MM.1S (cell line): ENCODE measurements at regions not wholly inside any gene's neighbourhood (a gene's known extent, or its start where the extent isn't known, plus 50 kb on each side); places are given as distances from the start of the nearest gene placed in this dataset.

Experiments used
- EZH2 ChIP-seq: fragments of 300-600 bp; sonication (generic); optimal IDR thresholded peaks from 2 replicates; pipeline ENCODE3; 2017; ENCODE audit warnings: low read depth, mild to moderate bottlenecking, antibody characterized with exemption, low read length, mixed read lengths
- TF ChIP-seq, protein P1 (sequence below): fragments of 300-600 bp; sonication (generic); IDR thresholded peaks from 2 replicates; pipeline ENCODE4 v1.5.1; 2016; ENCODE audit warnings: antibody characterized with exemption, low read length, mixed read lengths

DNA sequence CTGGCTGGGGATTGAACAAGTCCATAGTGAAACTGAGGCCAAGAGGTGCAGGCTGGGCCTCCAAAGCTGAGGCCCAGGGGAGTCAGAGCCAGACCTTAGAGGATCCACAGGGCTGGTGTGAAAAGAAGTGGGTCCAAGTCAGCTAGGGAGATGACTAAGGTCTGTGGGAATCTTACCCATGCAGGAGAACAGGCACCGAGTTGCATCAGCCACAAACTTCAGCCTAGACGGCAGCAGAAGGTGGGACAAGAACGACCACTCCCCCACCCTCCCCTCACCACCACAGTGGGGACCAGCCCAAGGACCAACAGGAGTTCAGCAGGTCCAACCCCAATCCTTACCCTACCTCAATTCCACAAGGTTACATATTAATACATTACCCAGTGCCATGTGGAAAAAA, 282.3 kb downstream of the TTLL7 start:
- TF ChIP-seq, protein P1, sequence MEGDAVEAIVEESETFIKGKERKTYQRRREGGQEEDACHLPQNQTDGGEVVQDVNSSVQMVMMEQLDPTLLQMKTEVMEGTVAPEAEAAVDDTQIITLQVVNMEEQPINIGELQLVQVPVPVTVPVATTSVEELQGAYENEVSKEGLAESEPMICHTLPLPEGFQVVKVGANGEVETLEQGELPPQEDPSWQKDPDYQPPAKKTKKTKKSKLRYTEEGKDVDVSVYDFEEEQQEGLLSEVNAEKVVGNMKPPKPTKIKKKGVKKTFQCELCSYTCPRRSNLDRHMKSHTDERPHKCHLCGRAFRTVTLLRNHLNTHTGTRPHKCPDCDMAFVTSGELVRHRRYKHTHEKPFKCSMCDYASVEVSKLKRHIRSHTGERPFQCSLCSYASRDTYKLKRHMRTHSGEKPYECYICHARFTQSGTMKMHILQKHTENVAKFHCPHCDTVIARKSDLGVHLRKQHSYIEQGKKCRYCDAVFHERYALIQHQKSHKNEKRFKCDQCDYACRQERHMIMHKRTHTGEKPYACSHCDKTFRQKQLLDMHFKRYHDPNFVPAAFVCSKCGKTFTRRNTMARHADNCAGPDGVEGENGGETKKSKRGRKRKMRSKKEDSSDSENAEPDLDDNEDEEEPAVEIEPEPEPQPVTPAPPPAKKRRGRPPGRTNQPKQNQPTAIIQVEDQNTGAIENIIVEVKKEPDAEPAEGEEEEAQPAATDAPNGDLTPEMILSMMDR, result no peak
- TF ChIP-seq EZH2, result no peak
